Prostate gland (tissue), 2 donors: ENCODE measurements at regions not wholly inside any gene's neighbourhood (a gene's known extent, or its start where the extent isn't known, plus 50 kb on each side); places are given as distances from the start of the nearest gene placed in this dataset.

ENCODE experiments used
- DNase-seq: peaks from one replicate; pipeline ENCODE4 v3.0.0-alpha.2; 2019; ENCODE audit warnings: low spot score
- H3K27ac ChIP-seq, 2 donors: fragments of 200-600 bp; sonication (generic); 2 replicates each; pipeline ENCODE4 v1.5.1; 2017 to 2019
- H3K27me3 ChIP-seq: fragments of 200-600 bp; sonication (generic); replicated peaks from 2 replicates; pipeline ENCODE4 v1.5.1; 2019; ENCODE audit not compliant: insufficient read depth
- H3K36me3 ChIP-seq, 2 donors: fragments of 200-600 bp; sonication (generic); 1 replicate in 1 of 2; 2 replicates in 1 of 2; pipeline versions ENCODE4 v1.5.1 to v1.8.1; 2017 to 2019
- H3K4me1 ChIP-seq: fragments of 200-600 bp; sonication (generic); replicated peaks from 2 replicates; pipeline ENCODE4 v1.5.1; 2019
- H3K4me3 ChIP-seq, 2 donors: fragments of 200-600 bp; sonication (generic); 2 replicates each; pipeline ENCODE4 v1.5.1; 2017 to 2019
- H3K9me3 ChIP-seq: fragments of 200-600 bp; sonication (generic); 2 replicates; pipeline ENCODE4 v1.5.1; 2017
- CTCF ChIP-seq, 4 experiments: fragments of 200-600 bp in 2 of 4; fragments of 450-650 bp in 2 of 4; sonication (generic) in 2 of 4; IDR thresholded peaks; 1 replicate in 3 of 4; 2 replicates in 1 of 4; pipeline ENCODE4 v1.5.1; 2016 to 2019; ENCODE audit warnings: antibody characterized with exemption in 4 of 4, mild to moderate bottlenecking in 2 of 4, moderate library complexity in 2 of 4
- POLR2A ChIP-seq: fragments of 450-650 bp; IDR thresholded peaks from one replicate; pipeline ENCODE4 v1.6.1; 2016; ENCODE audit warnings: antibody characterized with exemption, mild to moderate bottlenecking
- POLR2AphosphoS5 ChIP-seq: sonication (generic); formaldehyde crosslinking; IDR thresholded peaks from one replicate; pipeline ENCODE4 v1.6.1; 2017; ENCODE audit warnings: antibody characterized with exemption
- WGBS: methylation state at CpG from one replicate; pipeline ENCODE4 v1.1.5; 2018; 5-methylcytosine and 5-hydroxymethylcytosine counted together
- intact Hi-C: fragments of 100-400 bp; cut with DNase I; formaldehyde crosslinking; loops from one replicate; pipeline ENCODE4 v1.14.2; 2022

DNA sequence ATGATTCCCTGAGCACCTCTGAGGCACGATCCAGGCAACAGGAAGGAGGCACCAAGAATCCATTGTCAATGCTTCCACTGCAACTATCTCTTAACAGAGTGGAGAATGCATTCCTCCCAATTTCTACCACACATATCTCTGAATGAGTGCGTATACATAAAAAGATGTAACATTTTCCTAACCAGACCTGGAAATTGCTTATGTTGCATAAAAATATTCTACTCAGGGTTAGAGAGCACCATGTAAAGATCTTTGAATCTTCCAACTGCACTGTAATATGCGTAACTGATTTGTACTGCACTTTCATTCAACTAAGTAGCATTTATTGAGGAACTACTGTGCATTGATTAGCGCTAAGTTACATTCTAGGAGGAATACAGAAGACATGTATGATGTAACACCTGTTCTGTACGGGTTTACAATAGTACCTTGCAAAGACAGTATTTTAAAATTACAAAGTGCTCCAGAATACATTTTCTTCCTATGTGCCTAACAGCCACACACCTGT is 237.8 kb downstream of the EBLN2 start:
- Histone ChIP-seq H3K27me3 (no peaks in the 10 kb centered on the region), H3K27ac (no peak overlapping the region), H3K4me1 (peaks cover 4% of the 10 kb centered on the region), H3K4me3 (no peak overlapping the region), H3K9me3 (no peaks in the 10 kb centered on the region), H3K36me3 (no peaks in the 10 kb centered on the region)
- no peak for DNase-seq
- WGBS: 82% methylated on average over 5 of the region's 5 CpGs
- intact Hi-C loops: no loop called here
- no peak for TF ChIP-seq CTCF (IDR thresholded peaks at IDR 0.05)
- no peak for TF ChIP-seq POLR2AphosphoS5
- TF ChIP-seq POLR2A: no peak

GRCh38 chr3:73314151-73314951 is 252.9 kb downstream of the EBLN2 start:
- DNase-seq: no peak
- intact Hi-C loops: no loop called here
- no peaks in the 10 kb centered on the region for H3K27me3 ChIP-seq
- no peak overlapping the region for H3K27ac ChIP-seq
- H3K4me3 ChIP-seq: no peak overlapping the region
- H3K4me1 ChIP-seq: no peaks in the 10 kb centered on the region
- WGBS: 92% methylated on average over 5 of the region's 5 CpGs
- no peaks in the 10 kb centered on the region for H3K9me3 ChIP-seq
- no peak for TF ChIP-seq CTCF (IDR thresholded peaks at IDR 0.05)
- TF ChIP-seq POLR2AphosphoS5: no peak
- no peak for TF ChIP-seq POLR2A
- H3K36me3 ChIP-seq: no peaks in the 10 kb centered on the region

DNA sequence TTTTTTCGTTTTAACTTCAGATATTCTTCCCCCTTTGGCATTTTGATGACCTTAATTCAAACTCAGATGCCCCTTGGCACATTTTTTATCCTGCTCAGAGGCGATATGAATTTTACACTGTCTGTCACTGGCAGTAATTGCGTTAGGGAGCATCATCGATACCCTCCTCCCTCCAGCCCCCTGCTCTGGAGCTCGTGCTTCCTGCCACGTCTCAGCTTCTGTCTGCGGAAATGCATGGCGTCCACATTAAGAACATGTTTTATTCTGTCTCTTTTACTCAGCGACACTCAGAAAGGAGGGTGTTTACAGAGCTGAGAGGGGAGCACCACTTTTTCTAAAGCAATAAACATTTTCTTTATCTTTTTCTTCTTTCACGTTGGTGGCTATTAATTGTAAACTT is 254.2 kb downstream of the EBLN2 start:
- WGBS: 43% methylated on average over 10 of the region's 10 CpGs
- H3K27me3 ChIP-seq: no peaks in the 10 kb centered on the region

DNA sequence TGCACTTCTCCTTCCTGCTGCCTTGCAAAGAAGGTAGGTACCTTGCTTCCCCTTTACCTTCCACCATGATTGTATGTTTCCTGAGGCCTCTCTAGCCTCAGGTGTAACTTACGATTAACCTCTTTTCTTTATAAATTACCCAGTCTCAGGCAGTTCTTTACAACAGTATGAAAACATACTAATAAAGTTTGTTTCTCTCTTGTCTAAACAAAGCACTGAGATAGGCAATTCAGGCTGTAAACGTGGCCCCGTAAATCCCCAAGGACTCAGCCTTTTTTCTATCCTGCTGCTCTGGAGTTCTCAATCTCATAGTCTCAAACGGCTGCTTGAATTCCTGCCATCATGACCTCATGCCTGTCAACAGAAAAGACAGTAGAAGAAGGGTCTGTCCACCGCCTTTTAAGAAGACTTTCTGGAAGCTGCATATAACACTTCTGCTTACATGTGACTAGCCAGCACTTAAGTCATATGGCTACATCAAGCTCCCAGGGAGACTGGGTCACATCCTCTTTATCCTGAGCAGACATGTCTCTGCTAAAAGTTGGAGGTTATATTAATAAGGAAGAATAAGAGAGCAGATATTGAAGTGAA is 257.8 kb downstream of the EBLN2 start:
- H3K4me3 ChIP-seq: no peak overlapping the region
- H3K4me1 ChIP-seq: no peaks in the 10 kb centered on the region
- DNase-seq: no peak
- H3K9me3 ChIP-seq: no peaks in the 10 kb centered on the region
- no peaks in the 10 kb centered on the region for H3K36me3 ChIP-seq
- no peaks in the 10 kb centered on the region for H3K27me3 ChIP-seq
- no peak for TF ChIP-seq POLR2A
- TF ChIP-seq CTCF (IDR thresholded peaks at IDR 0.05): no peak
- TF ChIP-seq POLR2AphosphoS5: no peak
- H3K27ac ChIP-seq: no peak overlapping the region
- intact Hi-C loops: no loop called here
- 39% methylated on average over 5 of the region's 5 CpGs for WGBS

More for the DNA sequence above, 254.2 kb downstream of the EBLN2 start:
- no peaks in the 10 kb centered on the region for H3K36me3 ChIP-seq
- H3K4me3 ChIP-seq: no peak overlapping the region
- no peak for DNase-seq
- no peak overlapping the region for H3K27ac ChIP-seq
- H3K4me1 ChIP-seq: no peaks in the 10 kb centered on the region
- TF ChIP-seq CTCF (IDR thresholded peaks at IDR 0.05) (no peak), POLR2AphosphoS5 (no peak), POLR2A (no peak)
- intact Hi-C loops: no loop called here
- H3K9me3 ChIP-seq: no peaks in the 10 kb centered on the region
